HG03139 (cell line): ENCODE measurements at regions not wholly inside any gene's neighbourhood (a gene's known extent, or its start where the extent isn't known, plus 50 kb on each side); places are given as distances from the start of the nearest gene placed in this dataset.

Source experiments
- ATAC-seq: cut with Tn5 transposase; IDR thresholded peaks from one replicate; pipeline ENCODE4 v1.9.1; 2021; ENCODE audit not compliant: unreplicated experiment

DNA sequence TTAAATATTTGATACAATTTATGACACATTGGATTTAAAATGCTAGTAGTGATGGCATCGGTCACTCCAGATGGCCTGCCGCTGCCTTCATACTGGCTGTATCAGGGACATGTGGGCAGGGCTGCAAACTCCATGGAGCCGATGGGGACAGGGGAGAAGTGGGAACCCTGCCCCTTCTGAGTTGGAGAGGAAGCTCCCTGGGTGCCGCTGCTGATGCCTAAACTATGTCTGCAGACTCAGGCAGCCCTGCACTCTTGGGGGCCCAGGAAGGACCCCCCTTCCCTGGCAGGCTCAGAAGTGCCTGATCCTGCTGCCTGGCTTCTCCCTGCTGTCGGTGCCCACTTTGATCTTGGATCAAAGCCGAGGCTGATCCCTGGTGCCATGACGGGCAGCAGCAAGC is 1522.1 kb downstream of the OTOL1 start:
- no peak for ATAC-seq

DNA sequence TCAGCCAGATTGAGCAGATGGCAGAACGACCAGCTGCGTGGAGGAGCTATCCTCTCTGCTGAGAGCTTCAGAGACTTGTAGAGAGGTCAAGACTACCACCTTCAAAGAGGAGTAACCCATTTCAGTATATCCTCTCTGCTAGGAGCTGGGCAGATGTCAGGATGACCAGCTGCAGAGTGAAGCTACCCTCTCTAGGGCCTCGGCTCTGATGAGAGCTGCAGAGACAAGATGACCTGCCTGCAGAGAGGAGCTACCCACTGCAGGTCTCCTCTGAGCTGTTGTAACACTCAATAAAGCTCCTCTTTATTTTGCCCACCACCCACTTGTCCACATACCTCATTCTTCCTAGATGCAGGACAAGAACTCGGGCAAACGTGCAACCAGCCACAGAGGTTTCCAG is 1522.7 kb downstream of the OTOL1 start:
- ATAC-seq, result no peak

DNA sequence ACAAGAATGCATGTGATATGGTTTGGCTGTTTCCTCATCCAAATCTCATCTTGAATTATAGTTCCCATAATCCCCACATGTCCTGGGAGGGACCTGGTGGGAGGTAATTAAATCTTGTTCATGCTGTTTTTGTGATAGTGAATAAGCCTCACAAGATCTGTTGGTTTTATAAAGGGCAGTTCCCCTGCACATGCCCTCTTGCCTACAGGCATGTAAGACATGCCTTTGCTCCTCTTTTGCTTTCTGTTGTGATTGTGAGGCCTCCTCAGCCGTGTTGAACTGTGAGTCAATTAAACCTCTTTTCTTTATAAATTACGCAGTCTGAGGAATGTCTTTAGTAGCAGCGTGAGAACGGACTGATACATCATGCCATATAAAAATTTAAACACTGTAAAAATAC is 1537.0 kb downstream of the OTOL1 start:
- ATAC-seq, result no peak

DNA sequence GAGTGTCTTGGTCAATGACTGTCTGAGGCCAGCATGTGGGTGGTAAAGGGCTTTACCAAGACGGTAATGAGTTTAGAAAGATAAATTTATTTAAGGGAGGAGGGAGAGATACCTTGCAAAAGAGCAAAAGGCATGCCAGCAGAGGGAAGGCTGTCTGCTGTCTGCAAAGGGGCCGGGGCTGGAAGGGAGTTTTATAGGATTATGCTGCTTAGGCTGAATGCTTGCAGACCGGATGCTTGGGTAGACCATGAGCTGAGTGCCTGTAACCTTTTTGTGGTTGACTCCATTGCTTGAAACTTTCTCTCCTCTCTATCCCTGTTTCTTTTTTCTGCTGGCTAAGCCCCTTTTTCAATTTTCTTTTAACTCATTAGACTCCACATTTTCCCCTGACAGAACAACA is 1543.0 kb downstream of the OTOL1 start:
- no peak for ATAC-seq

DNA sequence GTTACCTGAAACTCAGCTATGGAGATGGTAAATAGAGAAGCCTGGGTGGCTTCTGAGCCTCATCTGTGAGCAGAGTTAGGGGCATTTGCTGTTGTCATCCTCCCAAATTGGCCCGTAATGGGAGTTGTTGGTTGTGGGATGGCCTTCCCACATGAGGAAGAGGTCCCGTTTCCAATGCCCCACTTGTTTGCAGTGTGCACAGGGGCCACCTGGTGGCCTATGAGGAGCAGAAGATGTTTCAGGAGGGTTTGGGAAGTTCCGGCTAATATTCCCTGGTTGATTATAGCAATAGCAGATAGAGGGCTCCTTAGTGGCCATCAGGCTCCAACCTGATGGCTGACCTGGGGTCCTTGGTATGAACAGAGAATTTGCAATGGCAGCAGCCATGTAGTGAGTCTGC is 1546.5 kb downstream of the OTOL1 start:
- no peak for ATAC-seq

DNA sequence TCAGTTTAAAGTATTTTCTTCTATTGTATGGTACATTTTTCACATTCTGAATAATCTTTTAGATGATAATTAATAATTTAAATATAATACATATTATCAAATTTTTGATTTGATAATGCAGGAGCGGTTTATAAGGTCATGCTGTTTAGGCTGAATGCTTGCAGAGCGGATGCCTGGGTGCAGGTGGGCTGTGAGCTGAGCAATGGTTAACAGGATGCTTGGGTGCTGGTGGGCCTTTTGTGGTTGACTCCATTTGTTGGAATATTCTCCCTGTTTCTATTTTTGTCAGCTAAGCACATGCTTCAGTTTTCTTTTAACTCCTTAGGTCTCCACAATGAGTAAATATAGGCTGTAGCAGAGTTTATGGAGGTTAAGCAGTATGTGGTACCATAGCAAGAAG is 1549.3 kb downstream of the OTOL1 start:
- no peak for ATAC-seq

DNA sequence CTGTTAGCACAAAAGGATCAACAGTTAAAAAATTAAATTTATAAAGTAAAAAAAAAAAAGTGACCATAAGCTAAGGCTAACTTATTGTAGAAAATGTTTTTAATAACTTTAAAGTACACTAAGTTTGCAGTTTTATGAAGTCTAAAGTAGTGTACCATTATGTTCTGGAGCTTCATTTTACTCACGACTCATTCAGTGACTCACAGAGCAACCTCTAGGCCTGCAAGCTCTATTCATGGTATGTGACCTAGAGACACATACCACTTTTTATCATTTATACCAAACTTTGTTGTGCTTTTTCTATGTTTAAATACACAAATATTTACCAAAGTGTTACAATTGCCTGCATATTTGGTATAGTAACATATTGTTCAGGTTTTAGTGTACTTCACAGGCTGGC is 1552.3 kb downstream of the OTOL1 start:
- no peak for ATAC-seq

DNA sequence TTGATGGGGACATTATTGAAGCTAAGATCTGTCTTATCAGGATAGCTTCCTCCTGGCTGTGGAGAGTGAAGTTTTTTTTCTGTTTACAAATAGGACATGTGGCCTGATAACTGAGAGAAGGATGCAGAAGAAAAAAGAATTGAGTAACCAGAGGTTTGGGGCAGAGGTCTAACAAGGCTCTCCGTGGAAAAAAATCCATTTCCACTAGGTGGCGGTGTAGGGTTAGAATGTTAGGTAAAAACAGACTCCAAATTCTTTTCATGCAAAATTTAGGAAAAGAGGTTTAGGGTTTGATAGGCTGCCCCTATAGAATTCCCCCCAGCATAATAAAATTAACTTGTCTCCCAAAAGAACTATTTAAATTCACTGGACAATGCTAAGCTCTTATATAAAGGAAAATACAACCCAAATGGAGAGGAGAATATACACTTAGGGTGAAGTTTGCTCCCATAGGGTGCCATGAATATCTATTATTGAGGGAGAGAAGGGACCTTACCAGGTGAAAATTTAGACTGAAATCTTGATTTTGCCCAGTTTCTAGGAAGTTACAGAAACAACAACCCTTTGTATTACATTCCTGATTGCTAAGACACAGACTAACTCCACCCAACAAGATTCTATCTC is 1560.4 kb downstream of the OTOL1 start:
- ATAC-seq, result no peak

DNA sequence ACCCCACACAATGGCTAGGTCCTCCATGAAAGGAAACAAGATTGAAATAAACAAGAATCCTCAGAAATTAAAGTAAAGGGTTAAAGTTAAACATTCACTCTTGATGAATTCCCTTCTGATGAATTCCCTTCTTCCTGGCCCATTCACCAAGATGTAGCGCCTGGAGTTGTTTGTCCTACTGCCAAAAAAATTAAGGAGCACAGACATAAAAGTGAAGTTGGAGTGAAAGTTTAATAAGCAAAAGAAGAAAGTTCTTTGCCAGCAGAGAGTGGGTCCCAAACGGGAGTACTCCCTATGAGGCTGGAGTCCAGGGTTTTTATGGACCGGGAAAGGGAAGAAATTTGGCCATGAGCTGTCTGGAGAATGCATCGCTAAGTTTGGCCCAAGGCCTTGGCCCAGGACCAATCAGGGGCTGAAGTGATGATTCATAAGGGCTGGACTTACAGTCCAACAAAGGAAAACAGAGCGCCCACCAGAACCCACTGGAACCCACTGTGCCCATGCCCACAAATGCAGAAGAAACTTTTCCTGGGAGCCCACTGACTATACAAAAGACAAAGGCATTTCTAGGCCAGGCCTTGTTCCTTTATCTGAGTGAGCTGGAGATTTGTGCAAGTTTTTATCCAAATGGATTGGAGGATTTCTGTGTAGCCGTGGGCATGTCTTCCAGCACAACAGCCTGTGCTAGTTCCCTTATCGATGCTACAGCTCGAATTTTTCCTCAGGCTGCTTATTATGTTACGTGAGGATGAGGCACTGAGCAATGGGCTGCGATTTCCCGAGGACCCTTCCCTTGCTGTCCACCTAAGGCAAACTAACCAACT is 1561.6 kb downstream of the OTOL1 start:
- ATAC-seq, result no peak

DNA sequence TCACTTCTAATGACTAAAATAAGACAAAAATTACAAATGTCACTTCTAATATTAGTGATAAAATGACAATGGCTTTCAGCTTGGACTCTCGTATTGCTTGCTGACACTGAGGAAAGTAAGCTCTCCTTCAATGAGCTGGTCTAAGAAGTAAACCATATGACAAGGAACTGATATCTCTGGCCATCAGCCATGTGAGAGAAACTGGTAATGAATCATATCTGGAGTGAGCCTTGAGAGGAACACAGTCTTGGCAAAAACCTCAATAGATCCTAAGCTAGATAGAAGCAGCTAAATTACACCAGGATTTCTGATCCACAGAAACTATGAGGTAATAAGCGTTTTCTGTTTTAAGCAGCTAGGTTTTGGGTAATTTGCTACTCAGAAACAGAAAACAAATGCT is 1575.1 kb downstream of the OTOL1 start:
- no peak for ATAC-seq
